ENCODE measurements at regions not wholly inside any gene's neighbourhood (a gene's known extent, or its start where the extent isn't known, plus 50 kb on each side); places are given as distances from the start of the nearest gene placed in this dataset.

DNA sequence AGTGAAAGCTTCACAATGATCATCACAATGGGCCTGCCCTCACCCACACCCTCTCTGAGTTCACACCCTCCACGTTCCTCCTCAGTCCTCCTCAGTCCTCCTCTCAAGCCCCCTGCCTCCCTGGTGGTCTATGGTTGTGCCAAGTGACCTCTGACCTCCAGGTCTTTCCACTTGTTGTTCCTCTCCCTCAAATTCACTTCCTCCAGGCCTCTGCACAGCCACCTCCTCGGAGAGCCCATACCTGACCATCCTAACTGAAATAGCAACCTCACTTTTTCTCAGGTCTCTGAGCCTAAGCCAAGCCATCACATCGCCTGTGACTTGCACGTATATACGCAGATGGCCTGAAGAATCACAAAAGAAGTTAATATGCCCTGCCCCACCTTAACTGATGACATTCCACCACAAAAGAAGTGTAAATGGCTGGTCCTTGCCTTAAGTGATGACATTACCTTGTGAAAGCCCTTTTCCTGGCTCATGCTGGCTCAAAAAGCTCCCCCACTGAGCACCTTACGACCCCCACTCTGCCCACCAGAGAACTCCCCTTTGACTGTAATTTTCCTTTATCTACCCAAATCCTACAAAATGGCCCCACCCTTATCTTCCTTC is 293.4 kb upstream of the TENM3 start:
- DNase-seq (ENCODE audit: low spot score) = no peak

- DNase-seq (ENCODE audit: low spot score) = no peak
Observed at GRCh38 chr4:181950372-181951127, 292.7 kb upstream of the TENM3 start.

- no peak for DNase-seq (ENCODE audit: low spot score)
Observed at GRCh38 chr4:181951265-181951664, 291.9 kb upstream of the TENM3 start.

GRCh38 chr4:181952478-181952877 is 290.7 kb upstream of the TENM3 start:
- peak; percentile 88 for DNase-seq (ENCODE audit: low spot score)

GRCh38 chr4:181956512-181956911 is 286.7 kb upstream of the TENM3 start:
- DNase-seq (ENCODE audit: low spot score) = no peak

DNA sequence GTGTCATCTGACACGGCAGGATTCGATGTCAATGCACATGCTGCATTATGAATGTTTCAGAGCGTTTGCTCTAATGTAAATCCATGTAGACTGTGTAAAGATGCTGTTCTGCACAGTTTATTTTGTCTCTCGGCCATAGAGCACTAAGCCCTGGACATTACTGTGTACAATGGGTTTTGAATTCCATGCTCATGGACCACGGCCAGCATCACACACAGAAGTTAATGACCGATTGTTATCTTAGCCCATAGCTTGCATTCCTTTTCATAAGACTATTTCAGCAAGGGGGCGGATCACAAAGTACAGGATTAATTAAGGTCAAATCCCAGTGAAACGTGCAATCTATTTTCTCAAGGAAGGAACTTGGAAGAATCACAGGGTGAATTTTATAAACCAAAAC is 286.1 kb upstream of the TENM3 start:
- peak; percentile 71 for DNase-seq (ENCODE audit: low spot score)

DNA sequence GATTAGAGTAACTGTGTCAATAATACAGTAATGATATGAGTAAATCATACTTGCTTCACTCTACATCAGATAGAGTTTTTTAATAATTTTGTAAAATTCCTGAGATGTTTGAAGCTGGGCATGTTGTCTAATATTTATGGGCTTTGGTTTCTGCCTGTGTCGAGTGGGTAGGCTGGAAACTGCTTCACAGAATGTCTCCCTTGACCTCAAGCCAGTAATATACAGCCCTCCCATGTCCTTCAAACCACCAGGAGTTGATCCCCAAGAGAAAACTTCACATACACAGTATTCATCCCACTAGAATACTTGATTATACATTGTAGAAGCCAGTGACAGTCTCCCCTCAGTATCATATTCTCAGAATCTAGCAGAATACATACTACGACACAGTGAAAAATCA is 284.8 kb upstream of the TENM3 start:
- no peak for DNase-seq (ENCODE audit: low spot score)

GRCh38 chr4:181959121-181959520 is 284.1 kb upstream of the TENM3 start:
- DNase-seq (ENCODE audit: low spot score) = peak; percentile 43

- DNase-seq (ENCODE audit: low spot score) = no peak
Observed at GRCh38 chr4:181960384-181960783, 282.8 kb upstream of the TENM3 start.

- DNase-seq (ENCODE audit: low spot score) = no peak
Observed at GRCh38 chr4:181962321-181962720, 280.9 kb upstream of the TENM3 start.

DNA sequence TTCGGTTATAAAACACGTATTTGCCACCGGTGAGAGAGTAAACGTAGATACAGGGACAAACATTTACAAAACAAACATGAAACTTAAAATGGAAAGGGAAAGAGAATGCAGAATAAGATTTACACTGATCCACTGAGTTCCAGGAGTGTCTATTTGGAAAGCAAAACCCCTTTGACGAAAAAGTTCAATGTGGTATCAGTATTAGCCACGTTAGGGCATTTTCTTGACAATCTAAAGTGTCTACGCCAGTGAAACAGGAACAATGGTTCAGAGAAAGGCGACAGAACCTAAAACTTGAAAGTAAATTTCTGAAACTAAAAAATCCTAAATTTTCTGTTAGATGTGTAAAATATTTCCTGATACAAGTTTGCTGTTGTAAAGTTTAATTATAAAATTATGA is 278.5 kb upstream of the TENM3 start:
- no peak for DNase-seq (ENCODE audit: low spot score)

DNA sequence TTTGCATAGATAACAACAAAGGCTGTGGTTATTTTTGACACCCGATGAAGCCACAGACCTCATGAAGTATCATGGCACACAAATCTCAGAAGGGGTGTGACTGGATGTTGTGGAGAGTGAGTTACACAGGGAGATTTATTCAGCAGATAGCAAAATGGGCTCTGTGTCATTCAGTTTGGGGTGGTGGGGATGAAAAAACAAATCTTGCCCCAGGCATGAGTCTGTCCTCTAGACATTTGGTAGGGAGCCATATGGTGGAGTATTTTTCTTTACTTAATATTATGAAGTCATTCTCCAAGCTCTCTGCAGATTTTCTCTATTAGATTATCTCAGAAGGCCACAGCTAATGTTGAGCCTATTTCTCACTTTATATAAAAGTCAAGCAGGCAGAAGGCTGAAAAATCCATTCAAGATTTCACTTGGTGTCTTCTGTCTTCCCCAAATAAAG is 277.1 kb upstream of the TENM3 start:
- DNase-seq (ENCODE audit: low spot score) = no peak

GRCh38 chr4:181967401-181967800 is 275.8 kb upstream of the TENM3 start:
- DNase-seq (ENCODE audit: low spot score) = no peak

DNA sequence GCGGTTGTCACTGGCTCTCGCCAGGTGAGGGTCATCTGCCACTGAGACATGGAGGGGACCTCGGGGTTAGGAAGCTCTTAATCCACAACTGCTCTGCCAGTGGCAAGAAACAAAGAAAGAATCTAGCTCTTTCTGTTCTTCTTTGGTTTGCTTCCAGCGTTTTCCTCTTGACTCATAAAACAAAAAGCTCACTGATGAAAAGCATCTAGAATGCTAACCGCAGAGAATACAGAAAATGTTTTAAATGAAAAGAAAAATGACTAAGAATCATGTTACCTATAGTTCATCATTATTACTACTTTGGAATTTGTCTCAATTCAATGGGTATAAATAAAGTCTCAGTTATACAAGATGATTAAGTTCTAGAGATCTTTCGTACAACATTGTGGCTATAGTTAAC is 274.8 kb upstream of the TENM3 start:
- DNase-seq (ENCODE audit: low spot score) = no peak

GRCh38 chr4:181969151-181969550 is 274.1 kb upstream of the TENM3 start:
- DNase-seq (ENCODE audit: low spot score) = no peak

DNA sequence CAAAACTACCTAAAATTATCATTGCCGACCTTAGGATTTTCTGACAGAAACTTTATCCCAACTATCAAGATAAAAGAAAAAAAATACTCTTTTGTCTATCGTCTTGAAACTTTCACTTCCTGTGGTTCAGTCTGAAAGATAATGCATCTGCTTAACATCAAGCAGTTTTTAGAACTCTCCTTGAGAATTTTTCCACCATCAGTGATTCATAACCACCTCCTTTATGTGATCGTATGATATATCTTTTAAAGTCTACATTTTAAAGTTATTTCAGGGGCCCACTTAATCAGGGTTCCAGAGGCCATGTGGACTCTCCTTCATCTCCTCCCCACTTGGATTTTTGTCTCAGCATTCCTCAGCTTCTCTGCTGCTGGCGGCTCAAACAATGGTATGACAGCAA is 272.8 kb upstream of the TENM3 start:
- no peak for DNase-seq (ENCODE audit: low spot score)

GRCh38 chr4:181971411-181971810 is 271.8 kb upstream of the TENM3 start:
- peak; percentile 33 for DNase-seq (ENCODE audit: low spot score)

DNA sequence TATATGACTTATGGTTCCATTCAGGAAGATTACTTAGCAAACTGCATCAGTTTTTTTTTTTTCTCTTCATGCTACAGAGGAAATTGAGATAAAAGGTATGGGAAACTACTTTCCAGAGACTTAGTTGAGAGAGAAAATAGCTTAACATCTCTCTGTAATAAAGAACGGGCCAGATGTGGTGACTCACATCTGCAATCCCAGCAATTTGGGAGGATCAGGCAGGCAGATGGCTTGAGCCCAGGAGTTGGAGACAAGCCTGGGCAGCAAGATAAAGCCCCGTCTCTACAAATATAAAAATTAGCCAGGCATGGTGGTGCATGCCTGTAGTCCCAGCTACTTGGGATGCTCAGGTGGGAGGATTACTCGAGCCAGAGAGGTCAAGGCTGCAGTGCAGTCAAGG is 271.2 kb upstream of the TENM3 start:
- no peak for DNase-seq (ENCODE audit: low spot score)

GRCh38 chr4:181976764-181977163 is 266.4 kb upstream of the TENM3 start:
- DNase-seq (ENCODE audit: low spot score) = no peak

DNA sequence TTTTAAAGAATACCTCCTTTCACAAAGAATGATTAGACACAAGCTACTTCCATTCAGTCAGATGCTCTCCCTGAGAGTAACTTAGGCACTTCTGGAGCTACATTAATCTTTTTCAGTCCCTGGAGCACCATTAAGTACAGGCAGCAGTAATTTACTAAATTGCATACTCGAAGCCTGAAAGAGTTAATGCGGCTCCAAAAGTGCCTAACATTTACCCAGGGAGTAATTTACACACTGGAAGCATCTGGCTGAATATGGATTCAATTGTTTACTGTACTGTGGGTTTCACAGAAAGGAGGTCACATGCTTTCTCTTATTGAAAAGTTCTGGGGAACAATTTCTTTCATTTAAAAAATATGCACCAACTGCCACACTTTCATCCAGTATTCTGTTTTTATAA is 260.8 kb upstream of the TENM3 start:
- no peak for DNase-seq (ENCODE audit: low spot score)

DNA sequence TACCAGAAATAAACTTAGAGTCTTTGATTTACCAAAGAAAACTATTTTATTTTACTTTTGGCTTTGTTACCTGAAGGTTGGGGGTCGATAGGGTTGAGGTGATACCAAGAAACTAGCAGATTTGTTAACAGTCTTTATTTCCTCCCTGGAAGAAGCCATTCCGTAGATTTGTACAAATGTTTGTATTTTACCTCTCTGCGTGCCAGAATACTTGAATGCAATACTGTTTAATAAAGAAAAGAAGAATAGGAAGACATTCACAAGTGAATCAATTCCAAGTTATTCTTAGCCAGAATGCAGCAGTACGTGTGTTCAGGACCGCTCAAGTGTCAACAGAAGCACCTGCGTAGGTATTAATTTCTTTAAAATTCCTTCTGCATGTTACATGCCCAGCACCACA is 260.3 kb upstream of the TENM3 start:
- DNase-seq (ENCODE audit: low spot score) = no peak

- DNase-seq (ENCODE audit: low spot score) = no peak
Observed at GRCh38 chr4:181987392-181987791, 255.8 kb upstream of the TENM3 start.

DNA sequence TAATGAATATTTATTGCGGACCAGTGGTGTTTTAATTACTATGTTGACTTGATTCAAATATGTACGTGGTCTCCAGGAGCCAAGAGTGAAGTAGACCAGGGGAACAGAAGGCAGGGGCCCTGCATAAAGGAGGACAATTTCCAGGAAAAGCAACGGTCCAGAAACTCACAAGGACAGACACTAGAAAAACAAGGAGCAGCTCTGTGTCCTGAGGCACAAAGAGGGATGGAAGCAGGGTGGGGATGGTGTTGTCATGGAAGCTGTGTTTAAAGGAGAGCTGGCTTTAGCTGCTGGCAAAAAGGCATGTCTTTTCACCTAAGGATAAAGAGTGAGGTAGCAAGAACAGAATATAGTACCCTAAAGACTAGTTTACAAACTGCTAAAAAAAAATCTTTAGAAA is 254.1 kb upstream of the TENM3 start:
- no peak for DNase-seq (ENCODE audit: low spot score)
